ENCODE measurements at regions not wholly inside any gene's neighbourhood (a gene's known extent, or its start where the extent isn't known, plus 50 kb on each side); places are given as distances from the start of the nearest gene placed in this dataset.
"Not testable (repeated sequence)": the region's sequence is repeated elsewhere in the genome, so short reads cannot be mapped to it uniquely, and the experiment has no call there.

- H3K4me1 Mint-ChIP-seq (ENCODE audit: low read depth, unreplicated experiment); H3K4me3 Mint-ChIP-seq (ENCODE audit: low read depth, unreplicated experiment); H3K36me3 Mint-ChIP-seq (ENCODE audit: insufficient read depth, unreplicated experiment); intact Hi-C loops (cut with micrococcal nuclease; ENCODE audit: unreplicated experiment); BruUV-seq (replicated peaks); DNase-seq; H3K27me3 Mint-ChIP-seq (ENCODE audit: unreplicated experiment); H3K9me3 Mint-ChIP-seq (ENCODE audit: low read depth, unreplicated experiment); H3K27ac Mint-ChIP-seq (ENCODE audit: unreplicated experiment): not testable (repeated sequence)
- CTCF ChIA-PET: interaction anchor here (1.5 kb wide), 1 partner anchor 404 kb away, joined by 3 read pairs; no protein-coding TSS in a partner anchor
Measured at GRCh38 chr12:9469463-9469862, 138.3 kb downstream of the KLRB1 start.

DNA sequence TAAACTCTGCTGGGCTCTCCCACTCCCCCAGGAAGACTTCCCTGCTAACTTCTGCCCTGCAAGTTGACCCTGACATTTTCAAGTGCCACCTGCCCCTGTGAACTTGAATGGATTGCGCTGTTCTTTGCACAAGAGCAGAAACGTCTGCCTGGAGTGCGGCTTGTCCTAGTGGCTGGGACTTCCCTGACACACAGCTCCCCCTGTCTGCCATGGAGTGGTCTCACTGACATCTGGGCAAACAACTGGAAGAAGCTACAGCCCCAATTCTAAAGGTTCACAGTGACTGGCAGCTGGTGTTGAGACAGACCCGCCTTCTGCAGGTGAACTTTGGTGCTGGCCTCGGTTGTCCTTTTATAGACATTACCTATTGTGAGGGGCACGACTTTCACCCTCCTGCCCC lies 138.7 kb downstream of the KLRB1 start:
- H3K4me1 Mint-ChIP-seq (ENCODE audit: low read depth, unreplicated experiment); BruUV-seq (replicated peaks); H3K27ac Mint-ChIP-seq (ENCODE audit: unreplicated experiment); intact Hi-C loops (cut with micrococcal nuclease; ENCODE audit: unreplicated experiment); H3K27me3 Mint-ChIP-seq (ENCODE audit: unreplicated experiment); H3K9me3 Mint-ChIP-seq (ENCODE audit: low read depth, unreplicated experiment); H3K36me3 Mint-ChIP-seq (ENCODE audit: insufficient read depth, unreplicated experiment); H3K4me3 Mint-ChIP-seq (ENCODE audit: low read depth, unreplicated experiment): not testable (repeated sequence)
- DNase-seq: peak; percentile 22
- CTCF ChIA-PET: interaction anchor here (1.5 kb wide), 1 partner anchor 404 kb away, joined by 3 read pairs; no protein-coding TSS in a partner anchor

GRCh38 chr12:9468144-9468543 lies 139.6 kb downstream of the KLRB1 start:
- H3K4me1 Mint-ChIP-seq (ENCODE audit: low read depth, unreplicated experiment); H3K4me3 Mint-ChIP-seq (ENCODE audit: low read depth, unreplicated experiment); BruUV-seq (replicated peaks); intact Hi-C loops (cut with micrococcal nuclease; ENCODE audit: unreplicated experiment); H3K27me3 Mint-ChIP-seq (ENCODE audit: unreplicated experiment); H3K36me3 Mint-ChIP-seq (ENCODE audit: insufficient read depth, unreplicated experiment); H3K27ac Mint-ChIP-seq (ENCODE audit: unreplicated experiment); H3K9me3 Mint-ChIP-seq (ENCODE audit: low read depth, unreplicated experiment); DNase-seq: not testable (repeated sequence)
- CTCF ChIA-PET: interaction anchor here (1.5 kb wide), 1 partner anchor 403 kb away, joined by 3 read pairs; no protein-coding TSS in a partner anchor

DNA sequence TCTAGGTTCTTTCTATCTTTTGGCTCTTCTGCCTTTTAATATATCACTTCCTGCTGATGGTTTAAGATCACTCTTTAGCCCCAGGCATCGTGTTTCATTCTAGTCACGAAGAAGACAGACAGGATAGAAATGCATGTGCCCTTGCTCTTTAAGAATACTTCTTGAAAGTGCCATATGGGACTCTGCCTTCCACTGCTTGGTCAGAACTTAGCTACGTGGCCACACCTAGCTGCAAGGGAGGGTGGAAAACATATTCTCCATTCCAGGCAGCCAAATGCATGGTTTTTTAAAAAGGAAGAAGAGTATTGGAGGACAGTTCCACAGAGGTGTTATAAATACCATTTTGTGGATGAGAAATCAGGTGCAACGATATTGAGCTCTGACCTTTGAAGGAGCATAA lies 143.3 kb downstream of the KLRB1 start:
- CTCF ChIA-PET: interaction anchor here (0.7 kb wide), 1 partner anchor 140 kb away, joined by 3 read pairs; no protein-coding TSS in a partner anchor
- peaks cover 4% of the 10 kb centered on the region for H3K36me3 Mint-ChIP-seq (ENCODE audit: insufficient read depth, unreplicated experiment)
- H3K4me3 Mint-ChIP-seq (ENCODE audit: low read depth, unreplicated experiment): no peak overlapping the region
- no peaks in the 10 kb centered on the region for H3K27me3 Mint-ChIP-seq (ENCODE audit: unreplicated experiment)
- no peaks in the 10 kb centered on the region for H3K9me3 Mint-ChIP-seq (ENCODE audit: low read depth, unreplicated experiment)
- DNase-seq: no peak
- H3K27ac Mint-ChIP-seq (ENCODE audit: unreplicated experiment): no peak overlapping the region
- no TSS peak for BruUV-seq (replicated peaks)
- intact Hi-C loops (cut with micrococcal nuclease; ENCODE audit: unreplicated experiment): no loop called here
- TF ChIP-seq, protein P1, sequence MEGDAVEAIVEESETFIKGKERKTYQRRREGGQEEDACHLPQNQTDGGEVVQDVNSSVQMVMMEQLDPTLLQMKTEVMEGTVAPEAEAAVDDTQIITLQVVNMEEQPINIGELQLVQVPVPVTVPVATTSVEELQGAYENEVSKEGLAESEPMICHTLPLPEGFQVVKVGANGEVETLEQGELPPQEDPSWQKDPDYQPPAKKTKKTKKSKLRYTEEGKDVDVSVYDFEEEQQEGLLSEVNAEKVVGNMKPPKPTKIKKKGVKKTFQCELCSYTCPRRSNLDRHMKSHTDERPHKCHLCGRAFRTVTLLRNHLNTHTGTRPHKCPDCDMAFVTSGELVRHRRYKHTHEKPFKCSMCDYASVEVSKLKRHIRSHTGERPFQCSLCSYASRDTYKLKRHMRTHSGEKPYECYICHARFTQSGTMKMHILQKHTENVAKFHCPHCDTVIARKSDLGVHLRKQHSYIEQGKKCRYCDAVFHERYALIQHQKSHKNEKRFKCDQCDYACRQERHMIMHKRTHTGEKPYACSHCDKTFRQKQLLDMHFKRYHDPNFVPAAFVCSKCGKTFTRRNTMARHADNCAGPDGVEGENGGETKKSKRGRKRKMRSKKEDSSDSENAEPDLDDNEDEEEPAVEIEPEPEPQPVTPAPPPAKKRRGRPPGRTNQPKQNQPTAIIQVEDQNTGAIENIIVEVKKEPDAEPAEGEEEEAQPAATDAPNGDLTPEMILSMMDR (IDR thresholded peaks at IDR 0.05; ENCODE audit: unreplicated experiment): no peak
- no peaks in the 10 kb centered on the region for H3K4me1 Mint-ChIP-seq (ENCODE audit: low read depth, unreplicated experiment)

GRCh38 chr12:9455516-9455915 lies 152.2 kb downstream of the KLRB1 start:
- H3K27me3 Mint-ChIP-seq (ENCODE audit: unreplicated experiment); BruUV-seq (replicated peaks); H3K27ac Mint-ChIP-seq (ENCODE audit: unreplicated experiment); H3K4me1 Mint-ChIP-seq (ENCODE audit: low read depth, unreplicated experiment); CTCF ChIA-PET; H3K36me3 Mint-ChIP-seq (ENCODE audit: insufficient read depth, unreplicated experiment); intact Hi-C loops (cut with micrococcal nuclease; ENCODE audit: unreplicated experiment); H3K9me3 Mint-ChIP-seq (ENCODE audit: low read depth, unreplicated experiment); DNase-seq; H3K4me3 Mint-ChIP-seq (ENCODE audit: low read depth, unreplicated experiment): not testable (repeated sequence)

DNA sequence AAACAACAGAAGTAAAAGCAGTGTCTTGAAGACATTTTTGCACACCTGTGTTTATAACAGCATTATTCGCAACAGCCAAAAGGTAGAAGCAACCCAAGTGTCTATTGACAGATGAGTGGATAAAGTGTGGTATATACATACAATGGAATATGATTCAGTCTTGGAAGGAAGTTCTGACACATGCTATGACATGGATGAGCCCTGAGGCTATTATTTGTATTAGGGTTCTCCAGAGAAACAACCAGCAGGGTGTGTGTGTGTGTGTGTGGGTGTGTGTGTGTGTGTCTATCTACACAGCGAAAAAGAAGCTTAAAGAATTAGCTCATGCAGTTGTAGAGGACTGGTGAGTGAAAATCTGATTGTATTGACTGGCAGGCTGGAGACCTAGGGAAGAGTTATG lies 153.7 kb downstream of the KLRB1 start:
- CTCF ChIA-PET; H3K36me3 Mint-ChIP-seq (ENCODE audit: insufficient read depth, unreplicated experiment); DNase-seq; H3K9me3 Mint-ChIP-seq (ENCODE audit: low read depth, unreplicated experiment); BruUV-seq (replicated peaks); H3K27ac Mint-ChIP-seq (ENCODE audit: unreplicated experiment); H3K4me1 Mint-ChIP-seq (ENCODE audit: low read depth, unreplicated experiment); H3K27me3 Mint-ChIP-seq (ENCODE audit: unreplicated experiment); intact Hi-C loops (cut with micrococcal nuclease; ENCODE audit: unreplicated experiment); H3K4me3 Mint-ChIP-seq (ENCODE audit: low read depth, unreplicated experiment): not testable (repeated sequence)

- intact Hi-C loops (cut with micrococcal nuclease; ENCODE audit: unreplicated experiment); CTCF ChIA-PET; H3K4me3 Mint-ChIP-seq (ENCODE audit: low read depth, unreplicated experiment); H3K4me1 Mint-ChIP-seq (ENCODE audit: low read depth, unreplicated experiment); H3K27ac Mint-ChIP-seq (ENCODE audit: unreplicated experiment); H3K9me3 Mint-ChIP-seq (ENCODE audit: low read depth, unreplicated experiment); BruUV-seq (replicated peaks); H3K27me3 Mint-ChIP-seq (ENCODE audit: unreplicated experiment); DNase-seq: not testable (repeated sequence)
- peaks cover 18% of the 10 kb centered on the region for H3K36me3 Mint-ChIP-seq (ENCODE audit: insufficient read depth, unreplicated experiment)
Measured at GRCh38 chr12:9450127-9450567, 157.6 kb downstream of the KLRB1 start.

- H3K4me3 Mint-ChIP-seq (ENCODE audit: low read depth, unreplicated experiment); H3K9me3 Mint-ChIP-seq (ENCODE audit: low read depth, unreplicated experiment); BruUV-seq (replicated peaks); H3K27me3 Mint-ChIP-seq (ENCODE audit: unreplicated experiment); intact Hi-C loops (cut with micrococcal nuclease; ENCODE audit: unreplicated experiment); H3K4me1 Mint-ChIP-seq (ENCODE audit: low read depth, unreplicated experiment); H3K27ac Mint-ChIP-seq (ENCODE audit: unreplicated experiment); DNase-seq: not testable (repeated sequence)
- peaks cover 18% of the 10 kb centered on the region for H3K36me3 Mint-ChIP-seq (ENCODE audit: insufficient read depth, unreplicated experiment)
- CTCF ChIA-PET: interaction anchor here (0.6 kb wide), 1 partner anchor 1649 kb away, joined by 4 read pairs; no protein-coding TSS in a partner anchor
Measured at GRCh38 chr12:9449657-9450126, 158.0 kb downstream of the KLRB1 start.

Data from Calu3 (cell line).